ENCODE measurements at regions not wholly inside any gene's neighbourhood (a gene's known extent, or its start where the extent isn't known, plus 50 kb on each side); places are given as distances from the start of the nearest gene placed in this dataset.
"Not testable (repeated sequence)": the region's sequence is repeated elsewhere in the genome, so short reads cannot be mapped to it uniquely, and the experiment has no call there.

- Histone ChIP-seq H3K36me3 (replicated peaks in 1 of 2; ENCODE audit: control insufficient read depth in 2 of 2, insufficient read depth in 2 of 2, low read length in 2 of 2) (no peaks in the 10 kb centered on the region), H3K4me2 (ENCODE audit: insufficient read depth, low read length, poor library complexity, severe bottlenecking) (no peak overlapping the region)
- DNase-seq (ENCODE audit: low spot score), result no peak
Measured at GRCh38 chr2:5022061-5022460, 670.1 kb upstream of the SOX11 start.

GRCh38 chr2:5022708-5023635 lies 669.2 kb upstream of the SOX11 start:
- not testable (repeated sequence) for H3K79me1 ChIP-seq (ENCODE audit: low read depth, low read length)

More at GRCh38 chr2:5022061-5022460, 670.1 kb upstream of the SOX11 start:
- H3K4ac ChIP-seq (ENCODE audit: low read length), result no peak overlapping the region
- H3K27ac ChIP-seq (replicated peaks; ENCODE audit: low read length), result no peak overlapping the region
- no peaks in the 10 kb centered on the region for H3K27me3 ChIP-seq (ENCODE audit: control insufficient read depth in 3 of 3, insufficient read depth in 3 of 3, low read depth in 1 of 3, low read length in 3 of 3)
- H2BK15ac ChIP-seq (ENCODE audit: low read length), result no peak overlapping the region
- WGBS, 2 donors (ENCODE audit: extremely low coverage in 2 of 2, insufficient read length in 2 of 2, insufficient replicate concordance in 1 of 2), result no CpG with 5 or more reads among the region's 3 CpGs
- no peak overlapping the region for H3K9ac ChIP-seq (ENCODE audit: low read depth, low read length, poor library complexity)
- H3K9me3 ChIP-seq (replicated peaks in 1 of 2; ENCODE audit: control insufficient read depth in 2 of 2, insufficient read depth in 1 of 2, low read depth in 1 of 2, low read length in 2 of 2), result peaks cover 2 to 4% of the 10 kb centered on the region in 2 donors
- no peak overlapping the region for H2AFZ ChIP-seq (ENCODE audit: low read length)
- H3K23ac ChIP-seq (ENCODE audit: low read depth, low read length, poor library complexity), result no peak overlapping the region
- H3K79me1 ChIP-seq (ENCODE audit: low read depth, low read length), result no peaks in the 10 kb centered on the region
- no peak overlapping the region for H2BK120ac ChIP-seq (ENCODE audit: low read depth, low read length)
- H2AK5ac ChIP-seq (ENCODE audit: low read depth, low read length), result no peak overlapping the region
- H2BK12ac ChIP-seq (ENCODE audit: low read length), result no peak overlapping the region
- no peaks in the 10 kb centered on the region for H3K4me1 ChIP-seq (ENCODE audit: control insufficient read depth in 2 of 2, insufficient read depth in 1 of 2, low read depth in 1 of 2, low read length in 2 of 2)
- no peak overlapping the region for H3K14ac ChIP-seq (ENCODE audit: low read length)
- H3K4me3 ChIP-seq (ENCODE audit: low read length in 2 of 2), result no peak overlapping the region
- no peak overlapping the region for H4K91ac ChIP-seq (ENCODE audit: low read depth, low read length, poor library complexity)
- H2BK5ac ChIP-seq (ENCODE audit: low read length), result no peak overlapping the region
- no peak overlapping the region for H4K8ac ChIP-seq (ENCODE audit: low read depth, low read length)
- no peak overlapping the region for H3K18ac ChIP-seq (ENCODE audit: low read length)

GRCh38 chr2:5026571-5027234 lies 665.5 kb upstream of the SOX11 start:
- no peak overlapping the region for H4K91ac ChIP-seq (ENCODE audit: low read depth, low read length, poor library complexity)
- H3K9ac ChIP-seq (ENCODE audit: low read depth, low read length, poor library complexity), result no peak overlapping the region
- no peak overlapping the region for H3K27ac ChIP-seq (replicated peaks; ENCODE audit: low read length)
- DNase-seq (ENCODE audit: low spot score), result no peak
- H2BK15ac ChIP-seq (ENCODE audit: low read length), result no peak overlapping the region
- H4K8ac ChIP-seq (ENCODE audit: low read depth, low read length), result no peak overlapping the region
- no peak overlapping the region for H3K23ac ChIP-seq (ENCODE audit: low read depth, low read length, poor library complexity)
- H2BK120ac ChIP-seq (ENCODE audit: low read depth, low read length), result no peak overlapping the region
- no peaks in the 10 kb centered on the region for H3K36me3 ChIP-seq (replicated peaks in 1 of 2; ENCODE audit: control insufficient read depth in 2 of 2, insufficient read depth in 2 of 2, low read length in 2 of 2)
- H3K18ac ChIP-seq (ENCODE audit: low read length), result no peak overlapping the region
- H3K4ac ChIP-seq (ENCODE audit: low read length), result no peak overlapping the region
- H2AFZ ChIP-seq (ENCODE audit: low read length), result no peak overlapping the region
- no peak overlapping the region for H3K14ac ChIP-seq (ENCODE audit: low read length)
- H2AK5ac ChIP-seq (ENCODE audit: low read depth, low read length), result no peak overlapping the region
- no peak overlapping the region for H2BK5ac ChIP-seq (ENCODE audit: low read length)
- H3K27me3 ChIP-seq (ENCODE audit: control insufficient read depth in 3 of 3, insufficient read depth in 3 of 3, low read depth in 1 of 3, low read length in 3 of 3), result no peaks in the 10 kb centered on the region
- H3K4me3 ChIP-seq (ENCODE audit: low read length in 2 of 2), result no peak overlapping the region
- H2BK12ac ChIP-seq (ENCODE audit: low read length), result no peak overlapping the region
- WGBS, 2 donors (ENCODE audit: extremely low coverage in 2 of 2, insufficient read length in 2 of 2, insufficient replicate concordance in 1 of 2), result no CpG with 5 or more reads among the region's 9 CpGs
- H3K9me3 ChIP-seq (replicated peaks in 1 of 2; ENCODE audit: control insufficient read depth in 2 of 2, insufficient read depth in 1 of 2, low read depth in 1 of 2, low read length in 2 of 2), result peaks cover 2 to 4% of the 10 kb centered on the region in 2 donors
- H3K4me1 ChIP-seq (ENCODE audit: control insufficient read depth in 2 of 2, insufficient read depth in 1 of 2, low read depth in 1 of 2, low read length in 2 of 2), result no peaks in the 10 kb centered on the region
- H3K4me2 ChIP-seq (ENCODE audit: insufficient read depth, low read length, poor library complexity, severe bottlenecking), result no peak overlapping the region
- H3K79me1 ChIP-seq (ENCODE audit: low read depth, low read length), result no peaks in the 10 kb centered on the region

More at GRCh38 chr2:5022708-5023635, 669.2 kb upstream of the SOX11 start:
- H3K27ac ChIP-seq (replicated peaks; ENCODE audit: low read length); H3K4me2 ChIP-seq (ENCODE audit: insufficient read depth, low read length, poor library complexity, severe bottlenecking); H3K27me3 ChIP-seq (ENCODE audit: control insufficient read depth in 3 of 3, insufficient read depth in 3 of 3, low read depth in 1 of 3, low read length in 3 of 3); H4K91ac ChIP-seq (ENCODE audit: low read depth, low read length, poor library complexity); H3K4me1 ChIP-seq (ENCODE audit: control insufficient read depth in 2 of 2, insufficient read depth in 1 of 2, low read depth in 1 of 2, low read length in 2 of 2); H3K14ac ChIP-seq (ENCODE audit: low read length); DNase-seq (ENCODE audit: low spot score); H3K23ac ChIP-seq (ENCODE audit: low read depth, low read length, poor library complexity); H3K4ac ChIP-seq (ENCODE audit: low read length); H3K18ac ChIP-seq (ENCODE audit: low read length); H3K4me3 ChIP-seq (ENCODE audit: low read length in 2 of 2); H2AK5ac ChIP-seq (ENCODE audit: low read depth, low read length); H2BK120ac ChIP-seq (ENCODE audit: low read depth, low read length); H3K36me3 ChIP-seq (replicated peaks in 1 of 2; ENCODE audit: control insufficient read depth in 2 of 2, insufficient read depth in 2 of 2, low read length in 2 of 2); H4K8ac ChIP-seq (ENCODE audit: low read depth, low read length); H2BK5ac ChIP-seq (ENCODE audit: low read length); H2BK12ac ChIP-seq (ENCODE audit: low read length); H3K9ac ChIP-seq (ENCODE audit: low read depth, low read length, poor library complexity); H3K9me3 ChIP-seq (replicated peaks in 1 of 2; ENCODE audit: control insufficient read depth in 2 of 2, insufficient read depth in 1 of 2, low read depth in 1 of 2, low read length in 2 of 2); H2BK15ac ChIP-seq (ENCODE audit: low read length); H2AFZ ChIP-seq (ENCODE audit: low read length): not testable (repeated sequence)

GRCh38 chr2:5035057-5035488 lies 657.1 kb upstream of the SOX11 start:
- Histone ChIP-seq H2AK5ac (ENCODE audit: low read depth, low read length) (no peak overlapping the region), H4K91ac (ENCODE audit: low read depth, low read length, poor library complexity) (no peak overlapping the region), H3K23ac (ENCODE audit: low read depth, low read length, poor library complexity) (no peak overlapping the region), H3K4ac (ENCODE audit: low read length) (no peak overlapping the region), H3K79me1 (ENCODE audit: low read depth, low read length) (peaks cover 2% of the 10 kb centered on the region), H3K27ac (replicated peaks; ENCODE audit: low read length) (no peak overlapping the region), H3K9ac (ENCODE audit: low read depth, low read length, poor library complexity) (no peak overlapping the region), H3K4me2 (ENCODE audit: insufficient read depth, low read length, poor library complexity, severe bottlenecking) (no peak overlapping the region), H3K14ac (ENCODE audit: low read length) (no peak overlapping the region), H3K27me3 (ENCODE audit: control insufficient read depth in 3 of 3, insufficient read depth in 3 of 3, low read depth in 1 of 3, low read length in 3 of 3) (no peaks in the 10 kb centered on the region), H3K4me3 (ENCODE audit: low read length in 2 of 2) (no peak overlapping the region), H3K9me3 (replicated peaks in 1 of 2; ENCODE audit: control insufficient read depth in 2 of 2, insufficient read depth in 1 of 2, low read depth in 1 of 2, low read length in 2 of 2) (no peaks in the 10 kb centered on the region), H3K4me1 (ENCODE audit: control insufficient read depth in 2 of 2, insufficient read depth in 1 of 2, low read depth in 1 of 2, low read length in 2 of 2) (no peaks in the 10 kb centered on the region), H3K18ac (ENCODE audit: low read length) (no peak overlapping the region), H3K36me3 (replicated peaks in 1 of 2; ENCODE audit: control insufficient read depth in 2 of 2, insufficient read depth in 2 of 2, low read length in 2 of 2) (no peaks in the 10 kb centered on the region), H2BK5ac (ENCODE audit: low read length) (no peak overlapping the region), H2BK15ac (ENCODE audit: low read length) (no peak overlapping the region), H4K8ac (ENCODE audit: low read depth, low read length) (no peak overlapping the region), H2BK12ac (ENCODE audit: low read length) (no peak overlapping the region), H2BK120ac (ENCODE audit: low read depth, low read length) (no peak overlapping the region), H2AFZ (ENCODE audit: low read length) (no peak overlapping the region)
- DNase-seq (ENCODE audit: low spot score), result no peak
- no CpG with 5 or more reads among the region's 6 CpGs for WGBS, 2 donors (ENCODE audit: extremely low coverage in 2 of 2, insufficient read length in 2 of 2, insufficient replicate concordance in 1 of 2)
